VCaP (cell line): ENCODE measurements at regions not wholly inside any gene's neighbourhood (a gene's known extent, or its start where the extent isn't known, plus 50 kb on each side); places are given as distances from the start of the nearest gene placed in this dataset.
A peak's percentile ranks its signal among the peaks of the same experiment; 100 is the strongest.
"Not testable (repeated sequence)": the region's sequence is repeated elsewhere in the genome, so short reads cannot be mapped to it uniquely, and the experiment has no call there.

Experiments
- H3K27ac ChIP-seq: fragments of 450-650 bp; 2 replicates; pipeline ENCODE4 v1.5.1; 2017
- TF ChIP-seq, protein P1 (sequence below): fragments of 450-650 bp; conservative IDR thresholded peaks from 2 replicates; pipeline ENCODE4 v1.5.1; 2017; ENCODE audit warnings: mild to moderate bottlenecking, moderate library complexity

DNA sequence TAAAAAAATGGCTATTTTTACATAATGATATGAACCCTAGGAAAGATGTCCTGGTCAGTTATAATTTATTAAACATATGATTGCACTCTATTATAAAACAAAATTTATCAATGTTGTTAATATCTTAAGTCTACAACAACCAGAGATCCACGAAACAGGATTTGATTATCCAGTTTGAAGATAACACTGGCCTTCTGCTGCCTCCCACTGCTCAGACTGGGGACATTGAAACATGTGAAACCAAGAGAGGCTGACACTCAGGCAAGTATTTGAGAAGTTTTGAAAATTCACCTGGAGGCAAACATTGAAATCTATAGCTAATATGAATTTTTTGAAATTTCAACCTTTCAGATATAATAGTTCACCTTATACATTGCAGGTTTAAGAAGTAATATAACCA, 219.3 kb upstream of the HSF2 start:
- TF ChIP-seq, protein P1, sequence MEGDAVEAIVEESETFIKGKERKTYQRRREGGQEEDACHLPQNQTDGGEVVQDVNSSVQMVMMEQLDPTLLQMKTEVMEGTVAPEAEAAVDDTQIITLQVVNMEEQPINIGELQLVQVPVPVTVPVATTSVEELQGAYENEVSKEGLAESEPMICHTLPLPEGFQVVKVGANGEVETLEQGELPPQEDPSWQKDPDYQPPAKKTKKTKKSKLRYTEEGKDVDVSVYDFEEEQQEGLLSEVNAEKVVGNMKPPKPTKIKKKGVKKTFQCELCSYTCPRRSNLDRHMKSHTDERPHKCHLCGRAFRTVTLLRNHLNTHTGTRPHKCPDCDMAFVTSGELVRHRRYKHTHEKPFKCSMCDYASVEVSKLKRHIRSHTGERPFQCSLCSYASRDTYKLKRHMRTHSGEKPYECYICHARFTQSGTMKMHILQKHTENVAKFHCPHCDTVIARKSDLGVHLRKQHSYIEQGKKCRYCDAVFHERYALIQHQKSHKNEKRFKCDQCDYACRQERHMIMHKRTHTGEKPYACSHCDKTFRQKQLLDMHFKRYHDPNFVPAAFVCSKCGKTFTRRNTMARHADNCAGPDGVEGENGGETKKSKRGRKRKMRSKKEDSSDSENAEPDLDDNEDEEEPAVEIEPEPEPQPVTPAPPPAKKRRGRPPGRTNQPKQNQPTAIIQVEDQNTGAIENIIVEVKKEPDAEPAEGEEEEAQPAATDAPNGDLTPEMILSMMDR = no peak
- no peak overlapping the region for H3K27ac ChIP-seq

DNA sequence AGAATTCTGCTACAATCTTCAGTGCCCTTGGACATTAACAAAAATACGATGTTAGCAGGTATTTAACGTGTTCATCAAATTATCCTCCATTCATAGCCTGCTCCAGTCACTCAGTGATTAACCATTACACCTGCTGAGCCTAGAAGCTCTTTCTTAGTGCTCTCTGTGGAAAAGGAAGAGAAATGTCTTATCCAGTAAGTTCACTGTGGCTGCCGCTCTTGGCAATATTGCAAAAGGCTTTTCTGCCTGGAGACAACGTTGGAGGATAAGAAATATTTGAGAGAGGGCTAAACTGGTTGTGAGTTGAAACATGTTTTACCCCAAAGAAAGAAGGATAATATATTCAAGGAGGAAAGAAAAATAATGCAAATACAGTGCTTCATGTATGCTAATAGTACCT, 217.4 kb upstream of the HSF2 start:
- H3K27ac ChIP-seq = no peak overlapping the region
- TF ChIP-seq, protein P1 = no peak

- TF ChIP-seq, protein P1 = peak; percentile 66
These were observed 215.0 kb upstream of the HSF2 start for GRCh38 chr6:122184401-122184827.

GRCh38 chr6:122185458-122185857, 214.0 kb upstream of the HSF2 start:
- H3K27ac ChIP-seq = not testable (repeated sequence)

More at GRCh38 chr6:122184401-122184827, 215.0 kb upstream of the HSF2 start:
- H3K27ac ChIP-seq = no peak overlapping the region

- H3K27ac ChIP-seq = no peak overlapping the region
- TF ChIP-seq, protein P1 = no peak
These were observed 212.3 kb upstream of the HSF2 start for GRCh38 chr6:122187186-122187585.

- TF ChIP-seq, protein P1 = no peak
- no peak overlapping the region for H3K27ac ChIP-seq
These were observed 200.5 kb upstream of the HSF2 start for GRCh38 chr6:122198922-122199321.

DNA sequence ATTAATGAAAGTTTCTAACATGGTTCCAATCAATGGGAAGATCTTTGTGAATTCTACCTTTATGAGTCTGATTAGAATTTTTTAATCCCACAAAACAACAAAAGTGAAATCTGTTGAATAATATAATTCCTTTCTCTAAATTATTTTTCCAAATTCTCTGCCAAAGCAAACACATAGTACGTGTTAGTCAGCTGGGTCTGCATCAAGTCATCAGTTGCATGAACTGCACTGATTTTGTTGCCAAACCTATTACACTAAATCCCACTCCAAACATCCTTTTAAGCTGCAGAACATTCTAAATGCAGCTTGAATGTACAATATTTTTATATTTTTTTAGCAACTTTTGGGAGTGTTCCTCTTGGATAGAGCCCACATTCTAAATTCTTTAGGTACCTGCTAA, 199.0 kb upstream of the HSF2 start:
- TF ChIP-seq, protein P1 = no peak
- no peak overlapping the region for H3K27ac ChIP-seq

- TF ChIP-seq, protein P1 = no peak
- H3K27ac ChIP-seq = no peak overlapping the region
These were observed 196.8 kb upstream of the HSF2 start for GRCh38 chr6:122202576-122203137.
